Activated T-cell treated with anti-CD3 and anti-CD28 coated beads, Interleukin-2, amount 50 U/mL, for 48 hours (primary cell): ENCODE measurements at regions not wholly inside any gene's neighbourhood (a gene's known extent, or its start where the extent isn't known, plus 50 kb on each side); places are given as distances from the start of the nearest gene placed in this dataset.
"Not testable (repeated sequence)": the region's sequence is repeated elsewhere in the genome, so short reads cannot be mapped to it uniquely, and the experiment has no call there.

Experiments used
- DNase-seq, 2 experiments: peaks; one replicate each; pipeline ENCODE4 v3.0.0-alpha.2; 2020

- DNase-seq, result no peak
Measured at GRCh38 chr11:15667127-15667725, 552.5 kb downstream of the INSC start.

- no peak for DNase-seq
Measured at GRCh38 chr11:15668718-15669117, 554.0 kb downstream of the INSC start.

DNA sequence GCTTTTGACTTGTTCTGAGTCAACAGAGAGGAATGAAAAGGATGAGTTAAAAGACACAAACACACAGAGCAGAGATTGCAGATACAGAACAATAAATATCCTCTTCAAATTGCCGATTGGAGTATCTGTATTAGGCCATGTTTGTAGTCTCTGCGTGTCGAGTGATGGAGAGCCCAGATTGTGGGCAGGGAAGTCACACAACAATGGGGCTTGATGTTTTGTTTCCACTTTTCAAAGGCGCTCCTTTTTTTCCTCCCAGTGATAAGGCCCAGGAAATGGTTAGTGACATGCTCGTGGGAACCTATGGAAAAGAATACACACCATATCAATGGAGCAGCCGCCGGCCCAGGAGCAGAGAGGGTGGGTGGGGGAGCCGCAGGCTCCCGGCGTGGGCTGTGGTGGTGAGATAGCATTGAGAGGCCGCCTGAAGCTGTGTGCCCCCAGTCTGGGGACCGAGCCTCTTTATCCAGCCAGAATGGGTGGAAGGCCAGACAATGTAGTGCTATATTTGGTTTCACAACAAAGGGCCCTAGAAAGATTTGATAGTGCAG, 555.9 kb downstream of the INSC start:
- no peak for DNase-seq

- no peak for DNase-seq
Measured at GRCh38 chr11:15671216-15671615, 556.5 kb downstream of the INSC start.

DNA sequence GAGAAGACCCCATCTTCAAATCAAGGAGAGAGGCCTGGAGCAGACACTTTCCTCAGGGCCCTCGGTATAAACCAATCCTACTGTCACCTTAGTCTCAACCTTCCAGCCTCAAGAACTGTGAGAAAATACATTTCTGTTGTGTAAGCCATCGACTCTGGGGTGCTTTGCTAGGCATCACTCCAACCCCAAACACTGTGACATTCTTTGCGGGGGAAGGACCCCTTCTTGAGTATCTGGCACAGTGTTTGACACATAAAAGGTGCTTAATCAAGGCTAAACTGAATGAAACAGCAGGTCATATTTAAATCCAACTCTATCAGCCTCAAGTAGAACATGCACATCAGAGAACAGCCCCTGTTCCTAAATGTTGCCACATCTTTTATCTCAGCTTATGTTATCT, 558.1 kb downstream of the INSC start:
- no peak for DNase-seq

DNA sequence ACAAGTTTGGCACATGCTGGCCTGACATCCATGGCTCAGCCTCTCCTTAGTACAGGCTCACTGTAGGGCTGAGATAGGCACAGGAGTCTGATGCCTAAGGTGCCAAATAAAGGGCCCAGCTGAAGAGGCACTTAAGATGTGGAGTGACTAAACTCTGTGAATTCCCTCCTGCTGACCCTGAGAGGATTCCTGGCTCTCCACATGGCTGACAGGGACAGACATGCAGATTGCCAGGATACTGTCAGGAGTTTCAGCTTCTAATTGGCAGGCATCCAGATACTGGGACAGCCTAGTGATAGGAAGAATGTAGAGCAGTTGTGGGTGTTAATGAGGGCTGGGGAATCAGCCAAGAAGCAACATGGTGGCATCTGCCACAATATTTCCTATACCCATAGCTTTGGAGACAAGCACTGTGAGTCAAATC, 558.7 kb downstream of the INSC start:
- no peak for DNase-seq

GRCh38 chr11:15674756-15675155, 560.0 kb downstream of the INSC start:
- DNase-seq, result no peak

DNA sequence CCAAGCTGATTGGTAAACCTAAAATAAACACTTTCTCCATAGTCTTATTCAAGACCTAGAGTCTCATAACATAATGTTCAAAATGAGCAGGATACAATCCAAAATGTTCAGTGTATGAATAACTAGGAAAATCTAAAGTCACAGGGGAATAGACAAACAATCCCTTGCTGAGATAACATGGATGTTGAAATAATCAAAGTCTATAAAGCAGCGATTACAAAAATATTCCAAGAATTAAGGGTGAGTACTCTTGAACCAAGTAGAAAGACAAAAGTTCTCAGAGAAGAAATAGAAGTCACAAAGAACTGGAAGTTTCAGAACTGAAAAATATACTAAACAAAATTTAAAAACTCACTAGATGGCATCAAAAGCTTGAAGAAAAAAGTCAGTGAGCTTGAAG, 561.0 kb downstream of the INSC start:
- DNase-seq, result no peak

DNA sequence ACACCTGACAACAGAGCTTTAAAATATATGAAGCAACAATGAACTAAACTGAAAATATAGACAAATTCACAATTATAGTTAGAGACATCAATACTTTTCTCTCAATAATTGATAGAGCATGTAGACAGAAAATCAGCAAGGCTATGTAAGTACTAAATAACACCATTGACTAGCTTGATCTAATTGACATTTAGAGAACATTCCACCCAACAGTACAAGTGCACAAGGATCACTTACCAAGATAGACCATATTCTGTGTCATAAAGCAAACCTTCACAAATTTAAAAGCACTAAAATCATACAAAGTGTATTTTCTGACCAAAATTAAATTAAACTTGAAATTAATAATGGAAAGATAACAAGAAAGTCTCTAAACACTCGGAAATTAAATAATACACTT, 562.5 kb downstream of the INSC start:
- DNase-seq, result no peak

GRCh38 chr11:15683528-15683927, 568.8 kb downstream of the INSC start:
- no peak for DNase-seq

GRCh38 chr11:15685306-15685705, 570.6 kb downstream of the INSC start:
- no peak for DNase-seq

- not testable (repeated sequence) for DNase-seq
Measured at GRCh38 chr11:15686259-15686658, 571.5 kb downstream of the INSC start.

DNA sequence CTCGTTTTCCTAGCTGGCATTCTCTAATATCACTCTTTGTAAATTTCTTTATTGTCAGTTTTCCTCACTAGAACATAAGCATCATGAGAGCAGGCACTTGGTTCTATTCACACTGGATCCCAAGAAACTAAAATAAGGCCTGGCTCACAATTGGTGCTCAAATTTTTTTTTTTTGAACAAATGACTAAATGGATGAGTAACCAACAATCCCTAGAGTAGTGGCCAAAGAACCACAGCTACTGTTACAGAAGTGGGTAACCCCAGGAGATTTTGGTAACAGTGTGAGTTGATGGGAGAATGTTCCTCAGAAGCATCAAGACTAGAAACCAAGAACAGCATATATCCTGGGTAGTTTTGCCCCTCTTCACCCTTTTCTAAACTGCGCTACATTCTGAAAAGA, 572.6 kb downstream of the INSC start:
- no peak for DNase-seq

DNA sequence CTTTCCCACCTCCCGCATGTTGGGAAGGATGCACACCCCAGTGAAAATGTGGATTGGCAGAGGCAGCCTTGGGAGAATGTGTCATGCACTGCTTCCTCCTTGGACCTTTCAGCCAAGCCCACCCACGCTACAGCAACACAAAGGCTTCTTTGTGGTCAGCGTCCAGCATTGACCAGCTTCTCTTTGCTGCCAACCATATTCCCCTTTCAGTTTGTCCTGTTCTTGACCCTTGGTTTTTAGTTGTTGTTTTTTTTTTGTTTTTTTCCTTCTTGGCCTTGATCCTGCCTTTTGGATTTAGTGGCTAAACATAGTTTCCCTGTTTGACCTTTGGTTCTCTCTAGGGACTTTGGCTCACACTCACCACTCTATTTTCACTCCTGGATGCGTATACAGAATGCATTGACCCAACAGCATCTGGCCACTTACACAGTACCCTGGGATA, 573.6 kb downstream of the INSC start:
- DNase-seq, result no peak

DNA sequence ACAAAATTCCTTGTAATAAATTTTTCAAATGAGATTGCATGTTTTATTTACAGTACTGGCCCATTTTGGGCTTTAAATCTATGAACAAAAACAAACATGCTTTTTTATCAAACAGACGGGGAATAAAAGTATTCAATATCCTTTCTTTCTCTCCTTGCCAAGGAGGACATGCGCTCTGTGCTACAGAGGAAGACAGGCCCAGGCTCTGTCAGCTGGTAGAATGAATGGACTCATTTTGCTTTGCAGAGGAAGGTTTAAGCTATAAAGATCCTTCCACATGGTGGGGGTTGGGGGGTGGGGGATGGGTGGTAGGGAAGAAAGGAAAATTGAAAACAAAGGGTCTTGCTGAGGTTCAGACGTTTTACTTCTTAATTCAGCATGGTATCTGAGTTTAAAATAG, 575.6 kb downstream of the INSC start:
- no peak for DNase-seq

DNA sequence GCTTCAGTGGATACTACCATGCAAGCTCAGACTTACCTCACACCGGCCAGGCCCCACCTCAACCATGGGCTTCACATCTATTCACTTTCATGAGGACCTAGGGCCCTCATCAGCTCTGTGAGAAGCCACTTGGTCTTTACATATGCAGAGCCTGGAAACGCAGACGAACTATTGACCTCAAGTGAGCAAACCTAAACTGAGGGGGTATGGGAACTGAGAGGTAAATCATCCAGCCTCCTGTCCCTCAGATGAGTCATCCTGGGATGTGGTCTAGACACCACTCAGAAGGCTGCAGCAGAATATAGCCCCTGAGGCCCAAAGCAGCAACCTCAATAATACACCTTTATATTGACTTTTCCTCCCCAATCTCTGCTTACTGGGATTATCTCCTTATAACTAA, 578.0 kb downstream of the INSC start:
- no peak for DNase-seq

- DNase-seq, result no peak
Measured at GRCh38 chr11:15695096-15695721, 580.5 kb downstream of the INSC start.

DNA sequence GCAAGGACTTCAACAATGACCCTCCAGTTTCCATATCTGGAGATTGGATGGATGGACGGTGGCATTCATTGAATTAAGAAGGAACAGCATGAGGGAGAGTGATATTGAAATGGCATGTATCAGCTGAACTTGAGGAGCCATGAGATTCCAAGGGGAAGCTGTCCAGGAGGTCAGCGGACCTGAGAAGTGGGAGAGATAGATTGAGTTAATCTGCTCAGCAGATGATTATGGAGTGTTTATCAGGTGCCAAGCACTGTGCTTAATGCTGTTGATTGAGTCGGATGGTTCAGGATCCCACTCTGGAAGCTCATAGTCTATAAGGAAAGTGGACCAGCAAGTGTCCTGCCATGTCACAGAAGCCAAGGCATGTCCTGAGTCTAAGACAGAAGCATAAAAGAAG, 581.3 kb downstream of the INSC start:
- no peak for DNase-seq

- DNase-seq, result no peak
Measured at GRCh38 chr11:15697437-15698236, 582.9 kb downstream of the INSC start.

GRCh38 chr11:15698855-15699254, 584.1 kb downstream of the INSC start:
- no peak for DNase-seq

DNA sequence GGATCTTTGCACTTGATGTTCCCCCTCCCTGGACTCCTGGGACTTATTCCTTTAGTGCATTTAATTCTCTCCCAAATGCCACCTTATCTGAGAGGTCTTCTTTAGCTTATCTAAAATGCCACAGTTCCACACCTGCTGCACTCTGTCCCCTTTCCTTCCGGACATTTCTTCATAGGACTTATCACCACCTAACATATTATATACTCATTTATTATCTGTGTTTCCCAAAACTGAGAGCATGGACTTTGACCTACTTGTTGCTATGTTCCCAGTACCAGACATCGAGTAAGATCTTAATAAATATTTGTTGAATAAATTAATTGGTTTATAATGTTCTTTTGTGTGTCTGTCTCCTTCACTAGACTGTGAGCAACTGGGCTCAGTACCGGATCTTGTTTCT, 585.3 kb downstream of the INSC start:
- no peak for DNase-seq

GRCh38 chr11:15700456-15700855, 585.7 kb downstream of the INSC start:
- DNase-seq, result no peak

- DNase-seq, result no peak
Measured at GRCh38 chr11:15704064-15704463, 589.3 kb downstream of the INSC start.

GRCh38 chr11:15704556-15704955, 589.8 kb downstream of the INSC start:
- no peak for DNase-seq
